GM19099 (cell line): ENCODE measurements at regions not wholly inside any gene's neighbourhood (a gene's known extent, or its start where the extent isn't known, plus 50 kb on each side); places are given as distances from the start of the nearest gene placed in this dataset.

ENCODE experiments used
- POLR2A ChIP-seq: IDR thresholded peaks from 3 replicates; pipeline ENCODE4 v1.6.1; 2011; ENCODE audit warnings: low read depth; ENCODE audit not compliant: insufficient read length; ENCODE audit errors: extremely low read depth

DNA sequence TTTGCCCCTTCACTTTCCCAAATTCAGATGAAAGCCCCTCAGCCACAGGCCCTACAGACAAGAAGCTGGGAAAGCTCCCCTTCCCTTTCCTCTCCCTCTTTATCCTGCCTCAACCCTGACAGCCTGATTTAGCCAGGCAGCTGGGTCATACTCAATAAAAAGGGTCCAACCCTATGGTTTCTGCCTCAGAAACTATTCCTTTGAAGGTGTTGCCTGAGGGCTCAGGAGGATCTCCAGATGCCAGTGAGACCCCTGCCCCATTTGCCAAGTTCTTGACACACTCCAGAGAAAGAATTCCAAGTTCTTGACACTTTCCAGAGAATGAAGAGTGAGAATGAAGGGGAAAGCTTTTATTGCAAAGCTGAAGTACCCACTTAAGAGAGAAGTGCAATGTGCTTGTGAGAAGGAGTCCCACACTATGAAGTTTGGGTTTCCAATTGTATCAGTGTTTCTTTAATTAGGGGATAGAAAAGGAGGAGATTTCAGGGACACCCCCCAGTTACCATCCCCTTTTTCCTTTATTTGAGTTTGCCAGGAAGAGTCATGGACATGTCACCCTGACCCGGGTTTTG is 576.2 kb downstream of the METTL4 start:
- no peak for TF ChIP-seq POLR2A

DNA sequence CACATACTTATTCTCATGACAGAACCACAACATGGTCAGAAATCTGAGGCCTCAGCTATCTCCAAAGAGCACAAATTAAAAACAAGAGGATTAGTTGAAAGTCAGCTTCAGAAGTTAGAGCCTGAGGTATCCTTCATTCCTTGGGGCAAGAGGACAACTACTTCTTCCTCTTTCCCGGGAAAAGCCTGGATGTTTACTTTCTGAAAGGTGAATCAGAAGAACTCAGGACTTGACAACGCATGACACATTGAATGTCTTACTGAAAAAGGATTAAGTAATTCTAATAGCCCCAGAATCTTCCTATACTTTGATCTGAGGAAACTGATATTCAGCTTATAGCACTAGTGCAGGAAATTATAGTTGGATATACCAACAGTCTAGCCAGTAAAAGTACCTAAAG is 573.2 kb downstream of the METTL4 start:
- TF ChIP-seq POLR2A: no peak

DNA sequence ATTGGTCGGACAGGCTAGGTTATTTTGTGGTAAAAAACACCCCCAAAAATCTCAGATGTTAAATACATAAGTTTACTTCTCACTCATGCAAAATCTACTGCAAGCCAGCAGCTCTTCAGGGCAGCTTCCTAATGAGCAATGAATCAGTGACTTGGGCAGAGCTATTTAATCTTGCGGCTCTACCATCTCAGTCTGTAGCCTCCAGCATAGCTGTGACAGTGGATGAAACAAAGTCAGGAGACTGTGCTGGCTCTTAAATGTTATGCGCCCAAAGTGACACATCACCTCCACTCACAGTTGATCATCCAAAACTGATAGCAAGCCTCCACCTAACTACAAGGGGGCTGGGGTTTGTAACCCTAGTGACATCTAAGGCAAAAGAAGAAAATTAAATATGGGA is 571.9 kb downstream of the METTL4 start:
- no peak for TF ChIP-seq POLR2A

DNA sequence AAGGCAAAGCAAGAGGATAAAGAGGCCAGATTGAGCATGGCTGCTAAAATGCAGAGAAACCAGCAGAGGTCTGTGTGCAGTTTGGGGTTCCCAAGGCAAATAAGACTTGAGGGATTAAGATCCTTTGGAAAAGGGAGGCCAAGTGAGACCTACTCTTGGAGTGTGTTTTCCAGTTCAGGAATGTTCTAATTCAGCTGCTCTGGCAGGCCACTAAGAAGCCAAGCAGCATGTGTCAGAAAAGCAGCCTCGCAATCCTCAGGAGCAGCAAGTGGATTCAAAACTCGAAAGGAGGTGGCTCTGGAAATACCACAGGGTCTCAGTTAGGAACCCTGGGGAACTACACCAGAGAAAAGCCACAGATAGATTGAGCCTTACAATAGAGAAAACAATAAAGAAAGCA is 569.2 kb downstream of the METTL4 start:
- TF ChIP-seq POLR2A: no peak

DNA sequence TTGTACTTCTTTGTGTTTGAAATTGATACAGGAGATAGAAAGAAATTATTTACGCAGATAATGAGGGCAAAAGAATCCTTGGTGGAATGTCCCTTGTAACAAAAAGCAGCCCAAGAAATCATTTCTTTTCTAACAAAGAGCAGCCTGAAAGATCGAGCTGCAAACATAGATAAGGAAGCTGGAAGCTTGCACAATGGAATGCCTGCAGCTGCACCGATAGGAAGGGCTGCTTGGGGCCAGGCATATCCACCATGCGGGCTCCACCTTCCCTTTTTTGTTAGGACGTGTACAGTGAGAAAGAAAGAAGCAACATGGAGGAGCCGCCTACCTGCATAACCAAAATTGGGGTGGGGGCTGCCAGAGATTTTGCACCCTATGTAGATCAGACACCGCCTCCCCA is 568.7 kb downstream of the METTL4 start:
- TF ChIP-seq POLR2A: no peak

DNA sequence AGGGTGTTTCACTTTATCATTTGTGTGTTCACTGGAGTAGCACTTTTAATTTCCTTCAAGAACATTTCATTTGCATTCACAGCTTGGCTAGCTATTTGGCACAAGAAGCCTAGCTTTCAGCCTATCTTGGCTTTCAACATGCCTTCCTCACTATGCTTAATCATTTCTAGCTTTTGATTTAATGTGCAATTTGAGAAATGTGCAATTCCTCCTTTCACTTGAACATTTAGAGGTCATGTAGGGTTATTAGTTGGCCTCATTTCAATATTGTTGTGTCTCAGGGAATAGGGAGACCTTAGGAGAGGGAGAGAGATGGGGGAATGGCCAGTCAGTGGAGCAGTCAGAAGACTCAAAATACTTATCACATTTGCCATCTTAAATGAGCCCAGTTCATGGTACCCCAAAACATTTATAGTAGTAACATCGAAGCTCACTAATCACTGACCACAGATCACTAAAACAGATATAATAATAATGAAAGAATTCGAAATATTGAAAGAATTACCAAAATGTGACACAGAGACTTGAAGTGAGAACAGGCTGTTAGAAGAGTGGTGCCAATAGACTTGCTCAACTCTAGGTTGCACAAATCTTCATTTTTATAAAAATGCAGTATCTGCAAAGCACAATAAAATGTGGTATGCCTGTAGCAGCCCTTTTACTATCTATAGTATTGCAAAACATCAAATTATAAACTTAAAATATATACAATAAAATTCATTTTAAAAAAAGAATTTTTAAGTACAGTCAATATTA is 561.2 kb downstream of the METTL4 start:
- TF ChIP-seq POLR2A: no peak

DNA sequence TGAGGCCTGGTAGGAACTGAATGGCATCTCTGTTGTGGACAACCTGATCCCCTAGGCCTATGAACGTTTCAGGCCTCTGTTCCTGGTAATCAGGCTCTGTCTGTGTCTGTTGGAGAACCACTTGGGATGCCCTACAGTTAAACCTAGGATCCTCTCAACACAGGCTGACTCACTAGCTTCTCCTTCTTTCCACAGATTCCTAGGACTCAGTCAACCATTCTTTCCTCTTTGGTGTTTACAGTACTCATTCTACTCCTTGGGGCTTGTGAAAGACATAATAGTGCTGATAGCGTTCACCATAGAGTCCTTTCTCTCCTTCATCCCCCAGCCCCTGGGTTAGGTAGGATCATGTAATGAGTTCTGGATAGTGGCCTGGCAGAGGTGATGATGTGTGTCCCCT is 544.3 kb downstream of the METTL4 start:
- TF ChIP-seq POLR2A: no peak

DNA sequence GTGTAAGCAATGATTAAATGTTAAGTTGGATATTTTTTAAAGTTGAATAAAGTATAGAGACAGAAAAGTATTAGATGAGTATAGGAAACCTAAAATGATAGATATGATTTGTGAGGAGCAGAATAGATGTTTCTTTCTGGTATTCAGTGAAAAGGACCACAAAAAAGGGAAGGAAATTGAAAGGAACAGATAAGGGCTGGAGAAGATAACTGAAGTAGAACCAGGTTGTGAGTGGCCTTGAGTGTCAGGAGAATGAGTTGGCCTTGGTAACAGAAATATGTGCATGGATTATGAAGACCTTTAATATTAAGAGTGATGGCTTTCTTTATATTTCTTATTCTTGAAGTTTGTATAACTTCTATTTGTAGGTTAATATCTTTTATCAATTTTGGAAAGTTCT is 543.5 kb downstream of the METTL4 start:
- no peak for TF ChIP-seq POLR2A

DNA sequence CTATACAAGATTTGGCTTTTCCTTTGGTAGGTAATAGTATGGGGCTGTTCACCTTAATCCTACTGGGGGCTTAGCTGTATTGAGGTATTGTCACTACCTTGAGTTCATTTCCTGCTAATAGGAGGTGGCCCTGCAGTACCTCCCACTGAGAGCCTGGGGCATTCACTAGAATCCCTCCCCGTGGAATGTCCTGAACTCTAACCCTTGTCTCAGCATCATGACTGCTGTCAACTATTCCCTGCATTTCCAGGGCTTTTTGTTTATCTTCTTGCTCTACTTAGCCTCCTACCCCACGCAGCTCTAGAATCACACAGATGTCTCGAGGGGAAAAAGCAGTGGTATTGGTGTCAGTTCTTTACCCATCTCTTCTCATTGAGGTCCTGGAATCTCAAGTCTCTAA is 542.3 kb downstream of the METTL4 start:
- TF ChIP-seq POLR2A: no peak

DNA sequence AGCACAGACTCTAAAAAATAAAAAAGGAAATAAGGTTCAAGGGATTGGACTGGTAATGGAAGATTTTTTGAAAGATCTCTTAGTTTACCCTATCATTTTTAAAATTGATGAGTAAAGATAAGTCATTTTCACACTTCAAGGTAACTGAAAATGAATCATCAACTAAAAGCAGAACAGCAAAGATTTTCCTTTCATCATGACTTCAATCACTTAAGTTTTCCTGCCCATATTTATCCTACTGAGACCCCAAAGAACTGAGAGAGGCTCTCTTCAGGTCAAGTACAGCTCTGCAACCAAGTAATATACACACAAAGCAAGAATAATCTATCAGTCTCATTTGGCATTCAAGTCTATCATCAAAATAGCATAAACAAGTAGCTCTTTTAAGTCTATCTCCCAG is 540.7 kb downstream of the METTL4 start:
- no peak for TF ChIP-seq POLR2A

DNA sequence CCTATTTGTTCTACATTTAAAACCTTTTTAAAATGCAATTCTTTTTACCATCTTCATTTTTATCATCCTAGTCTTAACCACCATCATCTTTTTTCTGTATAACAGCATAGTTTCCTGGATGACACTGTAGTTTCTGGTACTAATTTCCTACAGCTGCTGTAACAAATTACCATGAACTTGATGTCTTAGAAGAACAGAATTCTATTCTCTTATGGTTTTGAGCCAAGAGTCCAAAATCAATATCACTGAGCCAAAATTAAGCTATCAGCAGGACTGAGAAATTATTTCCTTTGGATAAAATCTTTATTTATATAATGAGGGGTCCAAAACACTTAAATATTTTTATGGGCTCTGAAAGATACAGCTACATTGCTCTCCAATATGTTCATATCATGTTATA is 539.3 kb downstream of the METTL4 start:
- TF ChIP-seq POLR2A: no peak

DNA sequence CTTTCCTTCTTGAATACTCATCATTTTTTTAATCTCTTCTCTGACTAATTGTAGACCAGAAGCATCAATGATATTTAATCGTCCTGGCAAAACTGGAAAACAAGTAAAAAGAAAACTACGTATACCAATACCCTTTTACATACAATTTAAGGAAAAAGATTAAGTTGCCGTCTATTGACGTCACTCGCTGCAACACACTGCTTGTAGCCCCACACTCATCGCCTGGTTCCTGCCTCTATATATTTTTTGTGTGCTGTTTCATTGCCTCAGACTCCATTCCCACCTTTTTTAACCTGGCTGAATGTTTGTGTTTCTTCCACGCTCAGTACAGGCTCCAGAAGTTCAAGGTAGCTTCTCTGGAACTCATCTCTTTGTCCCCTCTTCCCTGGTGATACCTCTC is 536.2 kb downstream of the METTL4 start:
- TF ChIP-seq POLR2A: no peak

DNA sequence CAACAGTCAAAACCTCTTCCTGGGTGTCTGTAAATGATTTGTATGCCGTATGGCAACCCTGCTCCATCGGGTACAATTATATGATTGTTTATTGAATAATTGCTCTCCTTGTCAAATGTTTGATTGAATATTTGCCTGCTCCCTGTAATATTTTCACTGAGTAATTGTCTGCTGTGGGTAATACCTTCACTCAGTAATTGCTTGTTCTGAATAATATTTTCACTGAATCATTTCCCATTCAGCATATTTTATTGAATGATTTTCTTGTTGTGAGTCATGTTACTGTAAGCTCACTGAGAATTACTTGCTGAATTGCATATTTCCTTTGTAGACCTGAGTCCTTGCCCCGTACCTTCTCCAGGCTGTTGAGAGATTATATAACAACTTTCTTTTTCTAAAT is 535.2 kb downstream of the METTL4 start:
- TF ChIP-seq POLR2A: no peak

DNA sequence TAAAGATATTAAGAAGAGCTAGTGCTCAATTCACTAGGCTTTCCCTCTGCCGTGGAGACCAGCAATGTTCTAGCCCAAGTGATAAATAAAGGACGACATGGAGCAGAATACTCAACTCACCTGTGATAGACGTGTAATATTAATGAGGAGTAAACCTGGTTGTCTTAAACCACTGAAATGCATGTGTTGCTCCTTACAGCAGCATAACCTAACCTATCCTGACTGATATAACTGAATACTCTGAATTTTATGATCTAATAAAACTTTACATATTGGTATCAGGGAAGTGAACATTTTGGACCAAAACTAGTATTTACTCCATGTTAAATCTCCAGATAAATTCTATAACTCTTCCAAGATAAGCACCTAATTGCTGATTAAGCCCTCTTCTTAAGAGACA is 531.0 kb downstream of the METTL4 start:
- TF ChIP-seq POLR2A: no peak

DNA sequence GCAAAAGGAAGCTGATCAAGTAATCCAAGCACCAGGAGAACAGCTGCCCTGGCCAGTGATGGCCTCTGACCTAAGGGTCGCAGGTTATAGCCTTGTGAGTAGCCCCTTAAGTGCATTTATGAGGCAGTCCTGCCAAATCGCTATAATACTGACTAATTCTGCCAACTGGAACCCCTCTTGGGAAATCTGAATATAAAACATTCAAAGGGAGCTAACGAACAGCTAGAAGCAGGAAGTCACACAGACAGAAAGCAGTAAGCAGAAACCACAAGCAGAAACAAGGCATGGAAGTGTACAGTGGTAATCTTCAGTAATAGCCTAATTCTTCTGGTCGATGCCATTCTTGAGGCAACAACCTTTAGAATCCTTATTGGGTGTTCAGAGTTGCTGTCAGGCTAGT is 521.3 kb downstream of the METTL4 start:
- no peak for TF ChIP-seq POLR2A

DNA sequence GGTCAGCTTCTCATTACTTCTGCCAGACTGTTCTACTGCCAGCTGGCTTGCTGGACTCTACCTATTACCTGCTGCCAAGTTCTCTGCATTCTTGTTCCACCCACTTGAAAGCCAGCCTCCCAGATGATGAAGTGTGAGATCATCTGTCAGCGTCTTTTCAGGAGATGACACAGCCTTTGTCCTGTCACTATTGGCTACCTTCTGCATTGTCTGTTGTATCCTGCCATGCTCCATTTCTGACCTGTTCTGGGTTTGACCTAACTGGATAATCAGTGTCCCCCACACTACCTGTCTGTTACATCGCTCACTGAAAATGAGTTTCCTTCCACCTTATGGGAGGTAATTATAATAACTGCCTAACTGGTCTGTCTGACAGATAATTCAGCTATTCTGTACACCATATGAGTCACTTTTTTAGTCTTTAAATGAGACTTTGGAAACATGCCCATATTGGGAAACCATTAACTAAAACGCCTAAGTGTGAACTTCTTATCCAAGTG is 520.6 kb downstream of the METTL4 start:
- TF ChIP-seq POLR2A: no peak
